GM23338 (cell line): ENCODE measurements at regions not wholly inside any gene's neighbourhood (a gene's known extent, or its start where the extent isn't known, plus 50 kb on each side); places are given as distances from the start of the nearest gene placed in this dataset.

ENCODE experiments used
- CTCF ChIP-seq, 2 experiments: fragments of 200-600 bp in 1 of 2; sonication (generic) in 1 of 2; conservative IDR thresholded peaks; 2 replicates each; pipeline versions ENCODE4 v1.5.1 to v1.6.1; 2016 to 2017; ENCODE audit warnings: antibody characterized with exemption in 2 of 2, low read depth in 2 of 2, mild to moderate bottlenecking in 2 of 2, moderate library complexity in 1 of 2
- ETS1 ChIP-seq: IDR thresholded peaks from 2 replicates; pipeline ENCODE4 v1.6.1; 2016; ENCODE audit warnings: antibody characterized with exemption
- EZH2 ChIP-seq: fragments of 200-600 bp; sonication (generic); IDR thresholded peaks from one replicate; pipeline ENCODE4 v1.8.0; 2017; ENCODE audit warnings: antibody characterized with exemption, mild to moderate bottlenecking, low read depth; ENCODE audit not compliant: unreplicated experiment
- EZH2phosphoT487 ChIP-seq: fragments of 200-600 bp; sonication (generic); IDR thresholded peaks from one replicate; pipeline ENCODE4 v1.8.1; 2018; ENCODE audit warnings: antibody characterized with exemption; ENCODE audit not compliant: unreplicated experiment
- JUNB ChIP-seq: IDR thresholded peaks from one replicate; pipeline ENCODE4 v1.6.1; 2016; ENCODE audit warnings: antibody characterized with exemption; ENCODE audit not compliant: unreplicated experiment
- NANOG ChIP-seq: IDR thresholded peaks from 2 replicates; pipeline ENCODE4 v1.6.1; 2016; ENCODE audit warnings: antibody characterized with exemption, borderline replicate concordance
- POLR2AphosphoS5 ChIP-seq: IDR thresholded peaks from 2 replicates; pipeline ENCODE4 v1.6.1; 2016; ENCODE audit warnings: antibody characterized with exemption, low read depth
- REST ChIP-seq: IDR thresholded peaks from one replicate; pipeline ENCODE4 v1.6.1; 2018; ENCODE audit warnings: antibody characterized with exemption; ENCODE audit not compliant: unreplicated experiment
- ZNF114 ChIP-seq: fragments of 250-450 bp; sonication (Bioruptor Pico); IDR thresholded peaks from 2 replicates; pipeline ENCODE4 v1.5.0; 2020; ENCODE audit warnings: mild to moderate bottlenecking, moderate library complexity
- ZNF331 ChIP-seq: fragments of 250-450 bp; sonication (Bioruptor Pico); IDR thresholded peaks from 2 replicates; pipeline ENCODE4 v1.5.0; 2020; ENCODE audit warnings: low read depth, mild to moderate bottlenecking, moderate library complexity

- TF ChIP-seq CTCF (conservative IDR thresholded peaks at IDR 0.05; ENCODE audit: low read depth in 2 of 2) (no peak), EZH2 (no peak), POLR2AphosphoS5 (no peak), EZH2phosphoT487 (no peak), JUNB (no peak), NANOG (peak; percentile 97), REST (no peak), ZNF331 (CRISPR knock-in tag) (no peak), ETS1 (no peak), ZNF114 (no peak)
Measured at GRCh38 chr4:22942920-22943559, 250.3 kb downstream of the GBA3 start.
